ENCODE measurements at regions not wholly inside any gene's neighbourhood (a gene's known extent, or its start where the extent isn't known, plus 50 kb on each side); places are given as distances from the start of the nearest gene placed in this dataset.

DNA sequence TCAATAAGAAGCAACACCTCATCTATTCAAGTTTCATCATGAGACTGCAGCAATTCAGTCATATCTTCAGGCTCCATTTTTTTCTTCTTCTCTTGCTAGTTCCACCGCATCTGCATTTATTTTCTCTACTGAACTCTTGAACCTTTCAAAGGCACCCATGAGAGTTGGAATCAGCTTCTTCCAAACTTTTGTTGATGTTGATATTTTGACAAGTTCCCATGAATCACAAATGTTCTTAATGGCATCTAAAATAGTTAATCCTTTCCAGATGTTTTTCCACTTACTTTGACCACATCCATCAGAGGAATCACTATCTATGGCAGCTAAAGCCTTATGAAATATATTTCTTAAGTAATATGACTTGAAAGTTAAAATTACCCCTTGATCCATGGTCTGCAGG, 434.3 kb downstream of the GPATCH2 start:
- intact Hi-C loops (cut with DNase I; ENCODE audit: low total_unique reads) = no loop called here
- no peak overlapping the region for H3K4me3 ChIP-seq
- no peak overlapping the region for H3K27ac ChIP-seq
- TF ChIP-seq, protein P1, sequence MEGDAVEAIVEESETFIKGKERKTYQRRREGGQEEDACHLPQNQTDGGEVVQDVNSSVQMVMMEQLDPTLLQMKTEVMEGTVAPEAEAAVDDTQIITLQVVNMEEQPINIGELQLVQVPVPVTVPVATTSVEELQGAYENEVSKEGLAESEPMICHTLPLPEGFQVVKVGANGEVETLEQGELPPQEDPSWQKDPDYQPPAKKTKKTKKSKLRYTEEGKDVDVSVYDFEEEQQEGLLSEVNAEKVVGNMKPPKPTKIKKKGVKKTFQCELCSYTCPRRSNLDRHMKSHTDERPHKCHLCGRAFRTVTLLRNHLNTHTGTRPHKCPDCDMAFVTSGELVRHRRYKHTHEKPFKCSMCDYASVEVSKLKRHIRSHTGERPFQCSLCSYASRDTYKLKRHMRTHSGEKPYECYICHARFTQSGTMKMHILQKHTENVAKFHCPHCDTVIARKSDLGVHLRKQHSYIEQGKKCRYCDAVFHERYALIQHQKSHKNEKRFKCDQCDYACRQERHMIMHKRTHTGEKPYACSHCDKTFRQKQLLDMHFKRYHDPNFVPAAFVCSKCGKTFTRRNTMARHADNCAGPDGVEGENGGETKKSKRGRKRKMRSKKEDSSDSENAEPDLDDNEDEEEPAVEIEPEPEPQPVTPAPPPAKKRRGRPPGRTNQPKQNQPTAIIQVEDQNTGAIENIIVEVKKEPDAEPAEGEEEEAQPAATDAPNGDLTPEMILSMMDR (IDR thresholded peaks at IDR 0.05) = no peak
- no peaks in the 10 kb centered on the region for H3K9me3 ChIP-seq
- no peak for DNase-seq
- no peaks in the 10 kb centered on the region for H3K4me1 ChIP-seq
- no peaks in the 10 kb centered on the region for H3K36me3 ChIP-seq
- H3K27me3 ChIP-seq = no peaks in the 10 kb centered on the region

DNA sequence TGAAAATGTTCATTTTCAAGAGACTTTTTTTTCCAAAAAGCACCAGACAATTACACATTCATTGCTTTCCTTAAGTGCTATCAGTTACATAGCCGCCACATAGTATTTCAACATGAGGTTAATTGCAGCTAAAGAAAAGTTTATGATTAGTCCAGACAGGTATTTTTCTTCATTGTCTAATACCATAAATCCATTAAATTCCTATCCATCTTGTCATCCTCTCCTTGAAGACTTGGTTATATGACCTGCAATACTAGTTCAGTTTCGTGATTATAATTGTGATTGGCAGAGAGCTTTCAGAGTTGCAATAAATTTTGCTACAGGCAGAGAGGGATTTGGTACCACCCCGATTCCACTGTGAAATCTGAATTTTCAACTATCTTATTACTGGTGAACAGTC, 437.7 kb downstream of the GPATCH2 start:
- intact Hi-C loops (cut with DNase I; ENCODE audit: low total_unique reads) = no loop called here
- TF ChIP-seq, protein P1 (IDR thresholded peaks at IDR 0.05) = no peak
- DNase-seq = no peak
- no peaks in the 10 kb centered on the region for H3K9me3 ChIP-seq
- H3K4me3 ChIP-seq = no peak overlapping the region
- no peak overlapping the region for H3K27ac ChIP-seq
- H3K36me3 ChIP-seq = no peaks in the 10 kb centered on the region
- H3K27me3 ChIP-seq = no peaks in the 10 kb centered on the region
- H3K4me1 ChIP-seq = no peaks in the 10 kb centered on the region

DNA sequence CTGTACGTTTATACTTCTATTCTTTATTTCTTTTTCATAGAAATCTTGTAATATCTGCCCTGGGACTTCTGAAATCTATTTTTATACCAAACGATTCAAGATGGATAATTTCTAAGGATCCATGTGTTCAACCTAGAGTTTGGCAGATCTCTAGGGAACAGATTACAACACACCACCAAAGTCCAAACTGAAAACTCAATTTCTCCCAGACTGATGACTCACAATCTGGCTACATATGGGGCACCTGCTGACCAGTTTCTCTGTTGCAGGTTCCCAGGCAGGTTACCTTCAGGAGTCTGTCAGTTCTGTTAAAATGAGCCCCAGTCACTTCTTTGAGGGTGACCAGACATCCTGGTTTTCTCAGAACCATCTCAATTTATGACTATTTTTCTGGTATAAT, 439.4 kb downstream of the GPATCH2 start:
- intact Hi-C loops (cut with DNase I; ENCODE audit: low total_unique reads) = no loop called here
- H3K4me3 ChIP-seq = no peak overlapping the region
- no peaks in the 10 kb centered on the region for H3K36me3 ChIP-seq
- no peaks in the 10 kb centered on the region for H3K27me3 ChIP-seq
- no peak for DNase-seq
- H3K27ac ChIP-seq = no peak overlapping the region
- peaks cover 0 to 5% (median 0%) of the 10 kb centered on the region in 3 donors for H3K9me3 ChIP-seq
- TF ChIP-seq, protein P1 (IDR thresholded peaks at IDR 0.05) = no peak
- no peaks in the 10 kb centered on the region for H3K4me1 ChIP-seq

DNA sequence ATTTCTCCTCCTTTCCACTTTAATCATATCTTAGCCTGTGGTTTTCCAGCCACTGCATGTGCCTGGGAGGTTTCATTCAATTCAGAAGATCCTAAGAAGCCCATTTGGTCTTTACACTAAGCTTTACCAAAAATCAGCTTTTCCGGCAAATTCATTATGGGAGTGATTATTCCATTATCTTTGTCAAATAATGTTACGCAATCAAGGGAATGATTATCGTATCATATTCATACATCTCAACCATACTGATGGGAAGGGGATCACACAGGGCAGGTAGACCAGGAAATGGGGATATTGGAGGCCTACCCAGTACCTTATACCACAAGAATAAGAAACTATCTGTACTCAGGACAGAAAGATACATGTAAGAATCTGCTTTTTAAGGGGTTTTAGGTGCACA, 440.5 kb downstream of the GPATCH2 start:
- Histone ChIP-seq H3K4me1 (no peaks in the 10 kb centered on the region), H3K27ac (no peak overlapping the region), H3K4me3 (no peak overlapping the region), H3K9me3 (peaks cover 0 to 7% (median 0%) of the 10 kb centered on the region in 3 donors), H3K27me3 (no peaks in the 10 kb centered on the region), H3K36me3 (no peaks in the 10 kb centered on the region)
- TF ChIP-seq, protein P1 (IDR thresholded peaks at IDR 0.05) = no peak
- intact Hi-C loops (cut with DNase I; ENCODE audit: low total_unique reads) = no loop called here
- DNase-seq = no peak

DNA sequence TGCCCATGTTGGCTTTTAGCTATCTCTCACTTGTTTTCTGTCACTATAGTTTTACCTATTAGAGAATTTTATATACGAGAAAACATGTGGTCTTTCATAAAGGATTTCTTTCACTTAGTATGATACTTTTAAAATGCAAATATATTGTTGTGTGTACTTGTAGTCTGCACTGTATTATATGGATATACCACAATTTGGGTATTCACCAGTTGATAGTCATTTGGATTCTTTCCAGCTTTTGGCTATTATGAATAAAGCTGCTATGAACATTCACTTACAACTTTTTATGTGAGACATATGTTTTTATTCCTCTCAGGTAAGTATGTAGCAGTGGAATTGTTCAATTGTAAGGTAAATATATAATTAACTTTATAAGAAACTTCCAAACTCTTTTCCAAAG, 441.5 kb downstream of the GPATCH2 start:
- Histone ChIP-seq H3K4me1 (no peaks in the 10 kb centered on the region), H3K9me3 (peaks cover 0 to 7% (median 0%) of the 10 kb centered on the region in 3 donors), H3K36me3 (no peaks in the 10 kb centered on the region), H3K27ac (no peak overlapping the region), H3K27me3 (no peaks in the 10 kb centered on the region), H3K4me3 (no peak overlapping the region)
- intact Hi-C loops (cut with DNase I; ENCODE audit: low total_unique reads) = no loop called here
- DNase-seq = no peak
- TF ChIP-seq, protein P1 (IDR thresholded peaks at IDR 0.05) = no peak
